ENCODE measurements at regions not wholly inside any gene's neighbourhood (a gene's known extent, or its start where the extent isn't known, plus 50 kb on each side); places are given as distances from the start of the nearest gene placed in this dataset.
"Not testable (repeated sequence)": the region's sequence is repeated elsewhere in the genome, so short reads cannot be mapped to it uniquely, and the experiment has no call there.

DNA sequence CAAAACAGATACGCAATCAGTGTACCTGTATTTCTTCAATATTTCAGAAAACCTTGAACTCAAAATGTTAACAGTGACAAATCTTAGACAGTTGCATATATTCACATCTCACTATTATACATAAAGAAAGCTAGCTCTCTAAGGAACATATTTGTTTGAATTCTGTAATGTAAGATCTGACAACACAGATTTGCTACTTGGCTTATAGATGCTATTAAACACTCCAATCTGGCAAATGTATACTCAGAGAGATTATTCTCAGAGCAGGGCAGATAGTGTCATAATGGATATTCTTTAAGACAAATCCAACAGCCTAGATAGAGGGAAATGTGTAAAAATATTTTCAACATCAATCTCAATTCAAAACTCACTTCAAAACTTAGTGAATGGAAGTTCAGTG lies 794.5 kb upstream of the CDH9 start:
- DNase-seq (ENCODE audit: extremely low read depth in 1 of 11, low read depth in 9 of 11, low spot score in 4 of 11): no peak

DNA sequence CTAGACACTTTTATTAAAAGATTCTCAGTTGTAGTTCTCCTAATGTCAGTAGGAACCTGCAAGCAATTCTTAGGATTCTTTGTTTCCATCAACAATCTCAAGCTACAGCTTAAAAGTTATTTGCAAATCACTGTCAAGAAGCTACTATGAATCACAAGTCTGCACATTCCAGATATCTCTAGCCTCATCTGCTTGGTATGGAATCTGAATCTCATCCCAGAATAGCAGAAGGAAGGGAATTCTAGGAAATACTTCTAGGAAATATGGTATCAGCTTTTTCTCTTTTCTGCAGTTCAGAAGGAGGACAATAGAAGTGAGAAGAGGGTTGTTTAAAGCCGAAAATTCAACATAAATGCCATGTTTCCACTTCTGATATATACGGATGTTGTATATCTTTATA lies 792.2 kb upstream of the CDH9 start:
- DNase-seq (ENCODE audit: extremely low read depth in 1 of 11, low read depth in 9 of 11, low spot score in 4 of 11): no peak

- no peak for DNase-seq (ENCODE audit: extremely low read depth in 1 of 11, low read depth in 9 of 11, low spot score in 4 of 11)
Measured at GRCh38 chr5:27821681-27822080, 783.3 kb upstream of the CDH9 start.

- no peak for DNase-seq (ENCODE audit: extremely low read depth in 1 of 11, low read depth in 9 of 11, low spot score in 4 of 11)
Measured at GRCh38 chr5:27818888-27819287, 780.5 kb upstream of the CDH9 start.

GRCh38 chr5:27814983-27815382 lies 776.6 kb upstream of the CDH9 start:
- no peak for DNase-seq (ENCODE audit: extremely low read depth in 1 of 11, low read depth in 9 of 11, low spot score in 4 of 11)

DNA sequence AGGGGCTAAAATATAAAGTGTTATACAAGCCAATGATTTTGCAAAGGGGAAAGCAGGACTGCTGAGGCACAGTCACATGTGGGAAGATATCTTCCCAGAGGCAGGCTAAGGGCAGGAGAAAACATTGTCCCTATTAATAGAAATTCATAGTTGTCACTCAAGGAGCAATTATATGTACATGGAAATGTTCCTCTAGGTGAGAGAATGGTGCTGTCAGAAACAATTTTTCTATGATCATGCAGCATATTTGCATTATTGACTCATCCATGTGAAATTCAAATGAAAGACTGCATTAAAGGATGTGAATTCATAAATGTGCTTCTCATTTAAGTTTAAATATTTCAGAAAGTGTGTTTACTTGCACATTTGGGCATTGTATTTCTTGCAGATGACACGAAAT lies 775.9 kb upstream of the CDH9 start:
- no peak for DNase-seq (ENCODE audit: extremely low read depth in 1 of 11, low read depth in 9 of 11, low spot score in 4 of 11)

DNA sequence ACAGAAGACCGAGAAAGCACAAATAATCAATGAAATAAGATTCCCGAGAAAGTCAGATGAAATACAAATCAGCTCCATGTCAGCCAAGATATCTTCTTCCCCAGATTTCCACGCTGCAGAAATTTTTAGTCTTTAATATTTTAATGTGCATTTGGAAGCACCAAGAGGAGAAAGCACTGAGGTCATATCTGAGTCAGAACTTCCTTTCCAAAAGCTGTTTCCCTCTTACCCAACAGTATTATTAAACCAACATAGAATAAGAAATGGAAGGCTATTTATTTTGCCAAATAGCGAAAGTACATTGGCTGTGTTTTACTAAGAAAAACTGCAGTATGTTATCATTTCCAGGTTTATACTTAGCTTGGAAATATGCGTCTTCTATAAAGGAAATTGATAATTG lies 772.1 kb upstream of the CDH9 start:
- DNase-seq (ENCODE audit: extremely low read depth in 1 of 11, low read depth in 9 of 11, low spot score in 4 of 11): no peak

DNA sequence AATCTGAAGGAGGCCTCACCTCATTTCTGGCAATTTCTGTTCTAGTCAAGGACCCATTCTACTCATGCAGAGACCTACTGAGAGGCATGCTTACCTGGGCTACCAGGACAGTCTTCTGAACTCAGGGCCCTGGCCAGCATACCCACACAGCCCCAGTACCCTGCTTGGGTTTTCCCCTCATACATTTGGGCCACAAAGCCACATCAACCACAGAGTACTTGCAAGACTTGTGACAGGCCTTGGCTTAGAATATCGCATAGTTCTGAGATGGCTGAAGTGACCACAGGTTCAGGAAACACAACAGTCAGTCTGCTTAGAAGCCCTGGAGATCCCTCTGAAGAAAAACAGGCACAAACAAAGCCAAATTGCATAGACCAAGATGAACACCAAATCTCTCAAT lies 758.8 kb upstream of the CDH9 start:
- DNase-seq (ENCODE audit: extremely low read depth in 1 of 11, low read depth in 9 of 11, low spot score in 4 of 11): no peak

- DNase-seq (ENCODE audit: extremely low read depth in 1 of 11, low read depth in 9 of 11, low spot score in 4 of 11): no peak
Measured at GRCh38 chr5:27788184-27788583, 749.8 kb upstream of the CDH9 start.

GRCh38 chr5:27784317-27784716 lies 745.9 kb upstream of the CDH9 start:
- no peak for DNase-seq (ENCODE audit: extremely low read depth in 1 of 11, low read depth in 9 of 11, low spot score in 4 of 11)

DNA sequence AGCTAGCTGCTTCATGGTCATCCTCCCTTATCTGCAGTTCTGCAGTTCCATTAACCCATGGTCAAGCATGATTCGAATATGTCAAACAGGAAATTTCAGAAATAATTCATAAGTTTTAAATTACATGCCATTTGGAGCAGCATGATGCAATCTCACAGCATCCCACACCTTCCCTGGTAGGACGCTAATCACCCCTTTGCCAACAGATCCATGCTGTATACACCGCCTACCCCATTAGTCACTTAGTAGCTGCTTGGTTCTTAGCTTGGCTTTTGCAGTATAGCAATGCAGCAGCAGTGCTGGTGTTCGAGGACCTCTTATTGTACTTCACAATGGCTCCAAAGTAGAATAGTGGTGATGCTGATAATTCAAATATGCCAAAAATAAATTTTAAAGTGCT lies 739.7 kb upstream of the CDH9 start:
- DNase-seq (ENCODE audit: extremely low read depth in 1 of 11, low read depth in 9 of 11, low spot score in 4 of 11): no peak

GRCh38 chr5:27773636-27774035 lies 735.2 kb upstream of the CDH9 start:
- no peak for DNase-seq (ENCODE audit: extremely low read depth in 1 of 11, low read depth in 9 of 11, low spot score in 4 of 11)

DNA sequence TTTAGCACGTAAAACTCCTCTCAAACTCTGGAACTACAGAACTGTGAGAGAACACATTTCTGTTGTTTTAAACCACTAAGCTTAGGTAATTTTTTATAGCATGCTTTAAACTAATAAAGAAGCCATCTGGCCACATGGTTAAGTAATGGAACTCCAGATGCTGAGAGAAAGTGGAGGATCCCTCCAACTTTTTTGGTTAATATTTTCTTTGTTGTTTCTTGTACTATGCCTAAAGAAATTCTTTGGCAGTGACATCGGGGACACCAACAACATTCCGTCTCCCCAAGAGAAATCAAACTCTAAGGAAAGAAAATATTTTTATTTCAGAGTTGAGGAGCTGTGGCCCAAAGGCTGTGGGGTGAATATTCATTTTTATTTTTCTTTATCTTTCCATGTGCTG lies 734.8 kb upstream of the CDH9 start:
- DNase-seq (ENCODE audit: extremely low read depth in 1 of 11, low read depth in 9 of 11, low spot score in 4 of 11): no peak

DNA sequence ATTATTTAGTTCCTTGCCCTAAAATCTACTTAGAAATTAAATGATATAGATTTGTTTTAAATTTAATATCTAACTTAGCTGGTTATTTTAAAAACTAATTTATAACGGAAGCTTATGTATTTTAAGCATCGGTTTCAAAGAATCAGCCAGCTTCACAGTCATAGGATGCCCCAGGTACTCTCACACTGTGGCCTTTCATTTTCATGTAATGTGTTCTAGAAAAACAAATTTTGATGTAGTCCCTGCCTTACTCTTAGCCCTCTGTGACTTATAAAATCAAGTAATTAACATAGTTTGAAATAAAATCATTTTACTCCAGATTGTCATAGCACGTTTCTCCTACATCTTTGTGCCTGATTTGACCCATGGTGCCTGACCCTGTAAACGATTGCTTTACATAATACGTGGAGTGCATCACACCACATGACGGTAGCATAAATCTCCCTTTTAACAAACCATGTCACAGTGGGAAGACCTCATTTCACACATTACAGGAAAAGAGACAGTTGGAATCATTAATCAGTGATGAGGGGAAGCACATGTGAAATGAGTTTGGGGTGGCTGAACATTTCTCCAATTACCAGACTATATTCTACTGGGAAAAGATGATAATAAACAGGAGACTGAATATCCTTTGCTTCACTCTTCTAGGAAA lies 731.5 kb upstream of the CDH9 start:
- peak in 1 of 11 donors; percentile 2 for DNase-seq (ENCODE audit: extremely low read depth in 1 of 11, low read depth in 9 of 11, low spot score in 4 of 11)

DNA sequence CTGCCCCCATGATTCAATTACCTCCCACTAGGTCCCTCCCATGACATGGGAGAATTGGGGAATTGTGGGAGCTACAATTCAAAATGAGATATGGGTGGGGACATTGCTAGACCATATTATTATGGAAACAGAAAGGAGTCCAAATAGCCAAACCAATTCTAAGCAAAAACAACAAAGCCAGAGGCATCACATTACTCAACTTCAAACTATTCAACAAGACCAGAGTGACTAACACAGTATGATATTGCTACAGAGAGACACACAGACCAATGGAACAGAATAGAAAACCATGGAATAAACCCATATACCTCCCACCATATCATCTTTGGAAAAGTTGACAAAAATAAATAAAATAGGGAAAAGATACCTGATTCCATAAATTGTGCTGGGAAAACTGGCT lies 710.5 kb upstream of the CDH9 start:
- DNase-seq (ENCODE audit: extremely low read depth in 1 of 11, low read depth in 9 of 11, low spot score in 4 of 11): no peak

DNA sequence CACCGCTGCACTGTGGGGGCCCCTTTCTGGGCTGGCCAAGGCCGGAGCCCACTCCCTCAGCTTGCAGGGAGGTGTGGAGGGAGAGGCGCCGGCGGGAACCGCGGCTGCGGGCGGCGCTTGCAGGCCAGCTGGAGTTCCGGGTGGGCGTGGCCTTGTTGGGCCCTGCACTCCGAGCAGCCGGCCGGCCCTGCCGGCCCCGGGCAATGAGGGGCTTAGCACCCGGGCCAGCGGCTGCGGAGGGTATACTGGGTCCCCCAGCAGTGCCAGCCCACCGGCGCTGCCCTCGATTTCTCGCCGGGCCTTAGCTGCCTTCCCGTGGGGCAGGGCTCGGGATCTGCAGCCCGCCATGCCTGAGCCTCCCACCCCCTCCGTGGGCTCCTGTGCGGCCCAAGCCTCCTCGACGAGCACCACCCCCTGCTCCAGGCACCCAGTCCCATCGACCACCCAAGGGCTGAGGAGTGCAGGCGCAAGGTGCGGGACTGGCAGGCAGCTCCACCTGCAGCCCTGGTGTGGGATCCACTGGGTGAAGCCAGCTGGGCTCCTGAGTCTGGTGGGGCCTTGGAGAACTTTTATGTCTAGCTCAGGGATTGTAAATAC lies 705.1 kb upstream of the CDH9 start:
- not testable (repeated sequence) for DNase-seq (ENCODE audit: extremely low read depth in 1 of 11, low read depth in 9 of 11, low spot score in 4 of 11)

DNA sequence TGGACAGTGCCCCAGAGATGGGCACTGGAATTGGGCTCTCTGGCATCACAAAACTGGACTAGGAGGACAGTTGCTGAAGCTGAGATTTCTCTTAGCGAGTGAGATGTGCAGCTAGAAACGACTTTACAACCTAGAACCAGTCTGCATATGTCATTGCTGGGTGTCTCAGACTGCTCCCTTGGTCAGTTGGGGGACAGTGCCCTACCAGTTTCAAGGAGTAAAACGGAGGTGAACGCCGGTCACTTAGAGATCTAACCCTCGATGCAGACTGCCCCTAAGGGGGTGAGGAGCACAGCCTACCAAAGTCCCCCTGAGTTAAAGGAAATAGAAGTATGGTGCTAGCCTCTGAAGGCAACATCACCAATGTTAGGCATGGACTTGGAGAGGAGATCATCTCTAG lies 704.4 kb upstream of the CDH9 start:
- DNase-seq (ENCODE audit: extremely low read depth in 1 of 11, low read depth in 9 of 11, low spot score in 4 of 11): no peak

GRCh38 chr5:27734838-27735237 lies 696.5 kb upstream of the CDH9 start:
- DNase-seq (ENCODE audit: extremely low read depth in 1 of 11, low read depth in 9 of 11, low spot score in 4 of 11): no peak

- DNase-seq (ENCODE audit: extremely low read depth in 1 of 11, low read depth in 9 of 11, low spot score in 4 of 11): no peak
Measured at GRCh38 chr5:27733237-27733636, 694.9 kb upstream of the CDH9 start.

- DNase-seq (ENCODE audit: extremely low read depth in 1 of 11, low read depth in 9 of 11, low spot score in 4 of 11): no peak
Measured at GRCh38 chr5:27727254-27727653, 688.9 kb upstream of the CDH9 start.

DNA sequence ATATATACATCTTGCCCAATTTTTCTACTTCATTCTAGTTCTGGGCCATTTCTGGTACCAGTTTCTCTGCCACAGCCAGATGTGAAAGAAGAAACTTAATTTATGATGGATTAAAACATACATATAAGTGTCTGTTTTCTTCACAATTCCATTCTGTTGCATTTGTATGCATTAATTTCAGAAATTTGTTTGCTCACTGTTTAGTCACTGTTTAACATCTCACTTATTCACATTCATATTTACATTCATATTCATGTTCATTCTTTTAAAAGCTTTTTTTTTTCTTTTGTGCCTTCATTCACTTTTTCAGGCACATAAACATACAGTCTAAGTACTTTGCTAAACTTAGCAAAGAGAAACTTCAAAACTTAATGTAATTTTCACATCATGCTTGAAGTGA lies 684.0 kb upstream of the CDH9 start:
- DNase-seq (ENCODE audit: extremely low read depth in 1 of 11, low read depth in 9 of 11, low spot score in 4 of 11): no peak
